ENCODE measurements at regions not wholly inside any gene's neighbourhood (a gene's known extent, or its start where the extent isn't known, plus 50 kb on each side); places are given as distances from the start of the nearest gene placed in this dataset.

GRCh38 chr4:15317246-15317645, 110.6 kb upstream of the C1QTNF7 start:
- no peak for TF ChIP-seq CTCF (IDR thresholded peaks at IDR 0.05; ENCODE audit: low read length)
- no peak for TF ChIP-seq EZH2phosphoT487 (IDR thresholded peaks at IDR 0.05; ENCODE audit: low read length)
- TF ChIP-seq EZH2 (optimal IDR thresholded peaks at IDR 0.05; ENCODE audit: low read depth, low read length), result no peak
- Histone ChIP-seq H4K20me1 (ENCODE audit: insufficient read depth, low read length) (no peaks in the 10 kb centered on the region), H3K9me3 (replicated peaks; ENCODE audit: insufficient read depth, low read length) (no peaks in the 10 kb centered on the region), H2AFZ (ENCODE audit: low read length) (no peak overlapping the region), H3K4me3 (ENCODE audit: low read length) (no peak overlapping the region), H3F3A (ENCODE audit: insufficient read depth, low read length) (no peaks in the 10 kb centered on the region), H3K9ac (ENCODE audit: low read length) (no peak overlapping the region), H3K27ac (ENCODE audit: low read length) (no peak overlapping the region), H3K79me2 (ENCODE audit: low read length) (no peaks in the 10 kb centered on the region), H3K27me3 (replicated peaks; ENCODE audit: insufficient read depth, low read length) (no peaks in the 10 kb centered on the region), H3K4me2 (ENCODE audit: low read depth, low read length) (no peak overlapping the region), H3K36me3 (replicated peaks; ENCODE audit: insufficient read depth, low read length) (no peaks in the 10 kb centered on the region), H3K9me2 (replicated peaks; ENCODE audit: insufficient read depth, low read length) (no peaks in the 10 kb centered on the region), H3K4me1 (ENCODE audit: low read length) (no peaks in the 10 kb centered on the region)
- DNase-seq, result no peak

- H2AFZ ChIP-seq (ENCODE audit: low read length), result no peak overlapping the region
- no peaks in the 10 kb centered on the region for H3K4me1 ChIP-seq (ENCODE audit: low read length)
- no peaks in the 10 kb centered on the region for H3K36me3 ChIP-seq (replicated peaks; ENCODE audit: insufficient read depth, low read length)
- no peak overlapping the region for H3K9ac ChIP-seq (ENCODE audit: low read length)
- no peak for DNase-seq
- no peak overlapping the region for H3K4me3 ChIP-seq (ENCODE audit: low read length)
- no peaks in the 10 kb centered on the region for H3K9me3 ChIP-seq (replicated peaks; ENCODE audit: insufficient read depth, low read length)
- H3F3A ChIP-seq (ENCODE audit: insufficient read depth, low read length), result no peaks in the 10 kb centered on the region
- no peak overlapping the region for H3K4me2 ChIP-seq (ENCODE audit: low read depth, low read length)
- no peaks in the 10 kb centered on the region for H3K27me3 ChIP-seq (replicated peaks; ENCODE audit: insufficient read depth, low read length)
- no peak overlapping the region for H3K27ac ChIP-seq (ENCODE audit: low read length)
- no peaks in the 10 kb centered on the region for H3K79me2 ChIP-seq (ENCODE audit: low read length)
- TF ChIP-seq EZH2 (optimal IDR thresholded peaks at IDR 0.05; ENCODE audit: low read depth, low read length) (no peak), CTCF (IDR thresholded peaks at IDR 0.05; ENCODE audit: low read length) (no peak), EZH2phosphoT487 (IDR thresholded peaks at IDR 0.05; ENCODE audit: low read length) (no peak)
- H4K20me1 ChIP-seq (ENCODE audit: insufficient read depth, low read length), result no peaks in the 10 kb centered on the region
- no peaks in the 10 kb centered on the region for H3K9me2 ChIP-seq (replicated peaks; ENCODE audit: insufficient read depth, low read length)
Measured at GRCh38 chr4:15318621-15319348, 109.0 kb upstream of the C1QTNF7 start.

- no peaks in the 10 kb centered on the region for H3K9me3 ChIP-seq (replicated peaks; ENCODE audit: insufficient read depth, low read length)
- DNase-seq, result no peak
- TF ChIP-seq CTCF (IDR thresholded peaks at IDR 0.05; ENCODE audit: low read length) (no peak), EZH2phosphoT487 (IDR thresholded peaks at IDR 0.05; ENCODE audit: low read length) (no peak), EZH2 (optimal IDR thresholded peaks at IDR 0.05; ENCODE audit: low read depth, low read length) (no peak)
Measured at GRCh38 chr4:15320121-15320678, 107.6 kb upstream of the C1QTNF7 start.

More at GRCh38 chr4:15320121-15320678, 107.6 kb upstream of the C1QTNF7 start:
- Histone ChIP-seq H3K4me3 (ENCODE audit: low read length) (no peak overlapping the region), H3K9ac (ENCODE audit: low read length) (no peak overlapping the region), H3F3A (ENCODE audit: insufficient read depth, low read length) (no peaks in the 10 kb centered on the region), H3K36me3 (replicated peaks; ENCODE audit: insufficient read depth, low read length) (no peaks in the 10 kb centered on the region), H3K4me1 (ENCODE audit: low read length) (no peaks in the 10 kb centered on the region), H3K27me3 (replicated peaks; ENCODE audit: insufficient read depth, low read length) (no peaks in the 10 kb centered on the region), H3K9me2 (replicated peaks; ENCODE audit: insufficient read depth, low read length) (no peaks in the 10 kb centered on the region), H3K79me2 (ENCODE audit: low read length) (no peaks in the 10 kb centered on the region), H2AFZ (ENCODE audit: low read length) (no peak overlapping the region), H3K27ac (ENCODE audit: low read length) (no peak overlapping the region), H4K20me1 (ENCODE audit: insufficient read depth, low read length) (no peaks in the 10 kb centered on the region), H3K4me2 (ENCODE audit: low read depth, low read length) (no peak overlapping the region)
